Type B pancreatic cell (in vitro differentiated cells): ENCODE measurements at regions not wholly inside any gene's neighbourhood (a gene's known extent, or its start where the extent isn't known, plus 50 kb on each side); places are given as distances from the start of the nearest gene placed in this dataset.

Source experiments
- DNase-seq: peaks from one replicate; pipeline ENCODE4 v3.0.0; 2021; ENCODE audit warnings: mixed read lengths; ENCODE audit not compliant: unreplicated experiment; ENCODE audit errors: extremely low spot score
- H3K27ac Mint-ChIP-seq: 2 replicates; pipeline ENCODE4 v1.8.0; 2021; ENCODE audit warnings: mild to moderate bottlenecking, mixed read lengths
- H3K27me3 Mint-ChIP-seq: 2 replicates; pipeline ENCODE4 v1.8.0; 2021; ENCODE audit warnings: mixed read lengths
- H3K36me3 Mint-ChIP-seq: 2 replicates; pipeline ENCODE4 v1.8.0; 2021; ENCODE audit warnings: mixed read lengths
- H3K4me1 Mint-ChIP-seq: one replicate; pipeline ENCODE4 v1.8.0; 2021; ENCODE audit warnings: mixed read lengths; ENCODE audit not compliant: unreplicated experiment
- H3K4me3 Mint-ChIP-seq: 2 replicates; pipeline ENCODE4 v1.8.0; 2021; ENCODE audit warnings: mild to moderate bottlenecking, mixed read lengths
- H3K9me3 Mint-ChIP-seq: 2 replicates; pipeline ENCODE4 v1.8.0; 2021; ENCODE audit warnings: mixed read lengths
- TF ChIP-seq, protein P1 (sequence below): fragments of 200-600 bp; sonication (generic); conservative IDR thresholded peaks from 2 replicates; pipeline ENCODE4 v1.5.0; 2021; ENCODE audit warnings: antibody characterized with exemption, mild to moderate bottlenecking

DNA sequence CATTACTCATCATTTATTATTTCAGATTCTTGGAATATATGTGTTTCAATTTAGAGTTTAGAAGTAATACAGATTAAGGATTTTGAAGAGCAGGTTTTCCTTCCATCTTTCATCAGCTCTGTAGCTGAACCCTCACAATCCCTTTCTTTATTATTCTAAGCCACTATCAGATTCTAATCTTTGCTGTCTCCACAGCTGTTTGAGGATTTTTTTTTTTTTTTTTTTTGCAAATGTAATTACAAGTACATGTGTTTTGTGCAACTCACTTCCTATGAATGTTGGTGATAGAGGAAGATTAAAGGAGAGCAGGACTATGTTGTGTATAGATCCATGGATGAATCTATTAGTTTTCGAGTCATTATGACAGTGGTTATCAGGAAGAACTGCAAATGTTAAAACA, 87.4 kb upstream of the TENM3 start:
- Mint-ChIP-seq H3K9me3 (peaks cover 4% of the 10 kb centered on the region), H3K27ac (no peak overlapping the region), H3K27me3 (no peaks in the 10 kb centered on the region), H3K4me1 (peaks cover 4% of the 10 kb centered on the region), H3K36me3 (peaks cover 19% of the 10 kb centered on the region), H3K4me3 (no peak overlapping the region)
- TF ChIP-seq, protein P1, sequence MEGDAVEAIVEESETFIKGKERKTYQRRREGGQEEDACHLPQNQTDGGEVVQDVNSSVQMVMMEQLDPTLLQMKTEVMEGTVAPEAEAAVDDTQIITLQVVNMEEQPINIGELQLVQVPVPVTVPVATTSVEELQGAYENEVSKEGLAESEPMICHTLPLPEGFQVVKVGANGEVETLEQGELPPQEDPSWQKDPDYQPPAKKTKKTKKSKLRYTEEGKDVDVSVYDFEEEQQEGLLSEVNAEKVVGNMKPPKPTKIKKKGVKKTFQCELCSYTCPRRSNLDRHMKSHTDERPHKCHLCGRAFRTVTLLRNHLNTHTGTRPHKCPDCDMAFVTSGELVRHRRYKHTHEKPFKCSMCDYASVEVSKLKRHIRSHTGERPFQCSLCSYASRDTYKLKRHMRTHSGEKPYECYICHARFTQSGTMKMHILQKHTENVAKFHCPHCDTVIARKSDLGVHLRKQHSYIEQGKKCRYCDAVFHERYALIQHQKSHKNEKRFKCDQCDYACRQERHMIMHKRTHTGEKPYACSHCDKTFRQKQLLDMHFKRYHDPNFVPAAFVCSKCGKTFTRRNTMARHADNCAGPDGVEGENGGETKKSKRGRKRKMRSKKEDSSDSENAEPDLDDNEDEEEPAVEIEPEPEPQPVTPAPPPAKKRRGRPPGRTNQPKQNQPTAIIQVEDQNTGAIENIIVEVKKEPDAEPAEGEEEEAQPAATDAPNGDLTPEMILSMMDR: no peak
- DNase-seq: no peak

DNA sequence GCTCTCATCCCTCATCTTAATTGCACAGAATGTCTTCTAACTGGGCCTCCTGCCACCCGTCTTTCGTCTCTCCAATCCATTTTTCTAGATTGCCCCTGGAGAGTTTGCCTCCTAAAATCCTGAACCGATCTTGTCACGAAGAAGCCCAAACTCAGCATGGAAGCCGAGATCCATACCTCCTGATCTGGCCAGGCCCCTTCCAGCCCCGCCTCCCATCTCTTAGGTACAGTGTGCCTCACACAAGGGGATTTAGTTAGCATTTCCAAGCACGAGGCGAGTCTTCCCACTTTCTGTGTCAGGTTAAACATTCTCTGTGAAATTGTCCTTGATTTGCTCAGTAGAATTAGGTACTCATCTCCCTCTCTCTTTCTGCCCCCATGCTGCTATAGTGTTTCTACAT, 80.0 kb upstream of the TENM3 start:
- H3K9me3 Mint-ChIP-seq: peaks cover 16% of the 10 kb centered on the region
- H3K27ac Mint-ChIP-seq: no peak overlapping the region

DNA sequence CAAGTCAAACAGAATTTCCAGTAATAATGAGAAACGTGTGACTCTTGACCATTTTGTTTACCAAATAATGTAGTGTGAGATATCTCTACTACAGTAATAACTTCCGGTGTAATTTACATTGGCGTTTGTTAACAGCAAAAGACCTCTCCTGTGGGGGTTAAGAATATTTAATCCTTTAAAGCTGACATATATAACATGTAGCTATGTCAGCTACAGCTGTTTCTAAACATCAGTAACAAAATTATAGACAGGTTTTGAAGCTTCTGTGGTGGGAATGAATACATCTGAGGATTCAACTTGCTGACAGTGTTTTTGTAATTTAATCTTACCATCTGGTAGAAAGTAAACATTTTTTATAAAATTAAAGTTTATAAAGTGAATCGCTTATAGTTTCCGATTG, 73.6 kb upstream of the TENM3 start:
- Mint-ChIP-seq H3K27ac (no peak overlapping the region), H3K27me3 (no peaks in the 10 kb centered on the region), H3K9me3 (peaks cover under 1% of the 10 kb centered on the region), H3K4me1 (no peaks in the 10 kb centered on the region), H3K36me3 (peaks cover 11% of the 10 kb centered on the region), H3K4me3 (no peak overlapping the region)
- TF ChIP-seq, protein P1: no peak
- no peak for DNase-seq

More for the DNA sequence above, 80.0 kb upstream of the TENM3 start:
- Mint-ChIP-seq H3K4me3 (no peak overlapping the region), H3K27me3 (peaks cover 3% of the 10 kb centered on the region), H3K4me1 (no peaks in the 10 kb centered on the region), H3K36me3 (peaks cover 37% of the 10 kb centered on the region)
- TF ChIP-seq, protein P1: no peak
- no peak for DNase-seq

DNA sequence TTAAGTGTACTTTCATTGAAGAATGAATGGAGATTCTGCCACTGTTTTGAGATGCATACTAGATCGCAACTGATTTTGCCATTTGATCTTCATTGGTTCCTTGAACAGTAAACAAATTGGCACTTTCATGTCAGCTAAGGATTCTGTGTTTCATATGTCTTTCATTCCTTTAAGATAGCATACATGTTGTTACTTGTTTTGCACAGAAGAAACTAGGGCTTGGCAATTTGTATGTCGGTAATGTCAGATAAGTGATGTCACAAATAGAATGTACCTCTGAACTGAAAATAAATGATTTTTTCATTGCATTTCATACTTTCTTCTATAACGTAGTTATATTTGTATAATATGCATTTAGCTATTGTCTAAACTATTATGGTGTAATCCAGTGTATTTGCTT, 73.2 kb upstream of the TENM3 start:
- TF ChIP-seq, protein P1: no peak
- Mint-ChIP-seq H3K4me3 (no peak overlapping the region), H3K9me3 (no peaks in the 10 kb centered on the region), H3K27ac (no peak overlapping the region), H3K36me3 (peaks cover 8% of the 10 kb centered on the region), H3K27me3 (no peaks in the 10 kb centered on the region), H3K4me1 (no peaks in the 10 kb centered on the region)
- no peak for DNase-seq

DNA sequence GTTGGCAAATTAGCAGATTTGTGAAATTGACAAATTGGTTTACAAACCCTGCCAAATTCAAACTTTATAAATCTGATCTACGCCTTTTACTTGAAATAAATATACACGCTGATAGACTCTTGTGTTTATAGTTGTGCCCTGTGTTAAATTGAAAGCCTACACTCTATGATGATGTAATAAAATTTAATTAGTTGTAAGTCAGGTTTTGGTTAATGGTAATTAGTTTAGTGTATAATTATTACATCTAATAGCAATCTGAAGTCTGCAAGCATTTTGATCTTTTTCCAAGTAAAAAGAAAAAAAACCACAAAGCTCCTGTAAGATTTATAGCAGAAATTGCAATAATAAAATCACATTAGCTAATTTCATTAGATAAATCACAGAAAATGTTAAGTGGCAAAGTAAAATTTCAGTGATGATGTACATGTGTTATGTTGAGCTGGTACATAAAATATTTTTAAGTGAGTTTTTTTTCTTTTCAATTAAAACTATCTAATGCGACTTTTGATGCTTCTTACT, 72.7 kb upstream of the TENM3 start:
- Mint-ChIP-seq H3K36me3 (peaks cover 7% of the 10 kb centered on the region), H3K9me3 (no peaks in the 10 kb centered on the region), H3K4me3 (no peak overlapping the region), H3K27ac (no peak overlapping the region), H3K4me1 (no peaks in the 10 kb centered on the region), H3K27me3 (no peaks in the 10 kb centered on the region)
- DNase-seq: no peak
- TF ChIP-seq, protein P1: no peak

DNA sequence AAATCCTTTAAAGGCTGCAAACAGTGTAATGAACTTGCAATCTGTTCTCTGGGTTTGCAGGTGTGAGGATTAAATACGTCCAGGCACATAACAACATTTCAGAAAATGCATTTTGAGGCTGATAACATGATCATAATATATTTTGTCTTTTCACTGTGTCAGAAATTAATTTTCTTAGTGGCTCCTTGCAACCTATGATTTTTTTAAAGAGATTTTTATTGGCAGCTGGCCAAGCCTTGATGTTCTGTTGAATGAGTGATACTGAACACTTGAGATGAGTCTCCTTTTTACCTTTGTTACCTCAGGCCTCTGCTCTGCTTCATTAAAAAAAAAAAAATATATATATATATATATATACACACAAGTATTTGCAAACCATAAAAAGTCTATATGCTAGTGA, 68.2 kb upstream of the TENM3 start:
- Mint-ChIP-seq H3K4me3 (no peak overlapping the region), H3K4me1 (peaks cover 16% of the 10 kb centered on the region), H3K9me3 (no peaks in the 10 kb centered on the region)

More for the DNA sequence above, 68.2 kb upstream of the TENM3 start:
- TF ChIP-seq, protein P1: no peak
- no peak overlapping the region for H3K27ac Mint-ChIP-seq
- H3K27me3 Mint-ChIP-seq: no peaks in the 10 kb centered on the region
- no peak for DNase-seq
- H3K36me3 Mint-ChIP-seq: no peaks in the 10 kb centered on the region
